NCI-H128 (cell line): ENCODE measurements at regions not wholly inside any gene's neighbourhood (a gene's known extent, or its start where the extent isn't known, plus 50 kb on each side); places are given as distances from the start of the nearest gene placed in this dataset.
"Not testable (repeated sequence)": the region's sequence is repeated elsewhere in the genome, so short reads cannot be mapped to it uniquely, and the experiment has no call there.

Experiments used
- DNase-seq: peaks from one replicate; lab custom pipeline; 2025; ENCODE audit not compliant: unreplicated experiment; lab: John Stamatoyannopoulos, UW

GRCh38 chr14:40308240-40308639 is 876.0 kb upstream of the FBXO33 start:
- no peak for DNase-seq

- no peak for DNase-seq
Observed at GRCh38 chr14:40296821-40297220, 864.6 kb upstream of the FBXO33 start.

GRCh38 chr14:40292664-40293063 is 860.4 kb upstream of the FBXO33 start:
- DNase-seq: no peak

- no peak for DNase-seq
Observed at GRCh38 chr14:40282196-40282595, 850.0 kb upstream of the FBXO33 start.

- no peak for DNase-seq
Observed at GRCh38 chr14:40280652-40281051, 848.4 kb upstream of the FBXO33 start.

DNA sequence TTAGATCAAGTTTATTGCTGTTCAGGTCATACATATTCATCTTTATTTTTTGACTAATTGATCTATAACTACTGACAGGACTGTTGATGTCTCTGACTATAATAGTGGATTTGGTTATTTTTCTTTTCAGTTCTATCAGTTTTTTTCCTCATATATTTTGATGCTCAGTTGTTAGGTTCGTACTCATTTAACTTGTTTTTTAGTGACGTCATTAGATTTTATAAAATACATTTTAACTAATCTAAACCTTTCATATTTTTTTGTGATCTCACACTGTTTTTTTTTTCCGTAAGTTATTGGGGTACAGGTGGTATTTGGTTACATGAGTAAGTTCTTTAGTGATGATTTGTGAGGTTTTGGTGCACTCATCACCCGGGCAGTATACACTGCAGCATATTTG is 841.2 kb upstream of the FBXO33 start:
- no peak for DNase-seq

GRCh38 chr14:40271480-40271879 is 839.2 kb upstream of the FBXO33 start:
- no peak for DNase-seq

- no peak for DNase-seq
Observed at GRCh38 chr14:40269436-40269835, 837.2 kb upstream of the FBXO33 start.

DNA sequence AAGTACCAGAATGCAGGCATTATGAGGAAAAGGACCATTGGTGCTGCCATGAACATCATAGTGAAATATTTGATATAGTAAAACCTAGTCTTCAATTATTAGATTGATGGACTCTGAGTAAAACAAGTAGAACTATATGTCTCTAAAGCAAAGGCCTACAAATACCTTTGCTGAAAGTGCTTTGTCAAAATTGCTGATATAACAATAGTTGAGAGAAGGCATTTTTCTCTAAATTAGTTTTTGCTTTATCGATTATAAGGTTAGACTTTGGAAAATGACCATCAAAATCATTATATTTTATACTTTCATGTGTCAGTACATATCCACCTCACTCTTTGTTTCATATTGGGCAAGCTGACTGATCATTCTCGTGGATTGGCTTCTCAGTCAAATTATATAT is 836.0 kb upstream of the FBXO33 start:
- no peak for DNase-seq

DNA sequence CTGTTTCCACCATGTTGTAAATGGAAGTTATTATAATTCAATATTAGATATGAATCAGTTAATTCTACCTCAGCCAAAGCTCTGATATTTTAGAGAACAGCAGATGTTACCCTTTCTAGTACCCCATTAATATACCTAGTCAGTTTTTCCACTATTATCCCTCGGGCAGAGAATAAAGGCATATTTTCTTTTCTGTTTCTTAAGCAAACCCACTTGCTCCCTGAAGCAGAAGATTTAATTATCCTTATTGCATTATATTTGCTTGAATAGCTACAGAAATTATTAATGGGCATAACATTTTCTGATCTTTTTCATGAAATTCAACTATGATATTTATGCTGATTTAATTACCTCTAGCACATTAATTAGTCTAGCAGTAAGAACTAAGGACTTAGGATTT is 832.9 kb upstream of the FBXO33 start:
- no peak for DNase-seq

GRCh38 chr14:40252817-40253447 is 820.7 kb upstream of the FBXO33 start:
- no peak for DNase-seq

- DNase-seq: no peak
Observed at GRCh38 chr14:40248671-40249070, 816.4 kb upstream of the FBXO33 start.

DNA sequence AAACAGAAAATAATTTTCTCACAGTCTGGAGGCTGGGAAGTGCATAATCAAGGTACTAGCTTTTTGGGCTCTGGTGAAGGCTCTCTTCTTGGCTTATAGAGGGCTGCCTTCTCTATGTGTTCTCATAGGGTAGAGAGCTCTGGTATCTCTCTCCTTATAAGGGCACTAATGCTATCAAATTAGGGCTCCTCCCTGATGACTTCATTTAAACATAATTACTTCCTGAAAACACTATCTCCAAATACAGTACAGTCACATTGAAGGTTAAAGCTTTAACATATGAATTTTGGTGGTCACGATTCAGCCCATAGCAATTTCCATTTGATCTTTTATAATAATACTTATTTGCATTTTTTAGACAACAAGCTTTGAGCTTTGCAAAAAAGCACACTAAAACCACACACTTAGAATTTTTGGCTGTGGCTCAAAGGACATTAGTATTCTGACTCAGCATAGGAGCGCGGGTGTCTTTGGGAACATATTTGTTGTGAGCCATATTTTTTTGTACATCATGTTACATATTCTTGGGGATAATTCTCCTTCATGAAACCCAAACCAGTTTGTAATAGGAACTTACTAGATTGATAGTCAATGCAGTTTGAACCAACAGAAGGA is 808.1 kb upstream of the FBXO33 start:
- no peak for DNase-seq

DNA sequence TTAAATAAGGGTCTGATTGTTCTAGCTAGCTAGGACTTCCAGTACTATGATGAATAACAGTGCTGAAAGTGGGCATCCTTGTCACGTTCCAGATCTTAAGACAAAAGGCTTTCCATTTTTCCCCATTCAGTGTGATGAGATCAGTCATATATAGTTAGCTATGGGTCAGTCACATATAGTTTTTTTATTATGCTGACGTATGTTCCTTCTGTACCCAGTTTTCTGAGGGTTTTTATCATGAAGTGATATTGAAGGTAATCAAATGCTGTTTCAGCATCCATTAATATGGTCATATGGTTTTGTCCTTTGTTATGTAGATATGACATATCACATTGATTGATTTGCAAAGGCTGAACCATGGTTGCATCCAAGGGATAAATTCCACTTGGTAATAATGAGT is 800.1 kb upstream of the FBXO33 start:
- no peak for DNase-seq

DNA sequence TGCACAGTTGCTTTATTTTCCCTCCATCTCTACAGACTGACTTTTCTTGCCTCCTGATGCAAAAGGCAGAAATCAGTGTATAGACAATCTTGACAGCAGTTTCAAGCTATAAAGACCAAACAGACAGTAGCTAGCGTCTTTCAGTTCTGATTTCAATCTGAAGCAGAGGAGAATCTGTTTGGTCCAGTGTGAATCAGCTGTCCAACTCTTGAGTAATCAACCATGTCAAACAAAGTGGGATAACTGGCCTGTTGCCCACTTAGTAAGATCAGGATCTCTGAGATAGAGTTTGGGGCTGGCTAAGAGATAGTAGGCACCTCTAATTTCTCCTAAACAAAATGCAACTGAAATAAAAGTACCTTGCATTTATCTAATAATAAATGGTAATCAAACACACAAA is 797.4 kb upstream of the FBXO33 start:
- DNase-seq: no peak

DNA sequence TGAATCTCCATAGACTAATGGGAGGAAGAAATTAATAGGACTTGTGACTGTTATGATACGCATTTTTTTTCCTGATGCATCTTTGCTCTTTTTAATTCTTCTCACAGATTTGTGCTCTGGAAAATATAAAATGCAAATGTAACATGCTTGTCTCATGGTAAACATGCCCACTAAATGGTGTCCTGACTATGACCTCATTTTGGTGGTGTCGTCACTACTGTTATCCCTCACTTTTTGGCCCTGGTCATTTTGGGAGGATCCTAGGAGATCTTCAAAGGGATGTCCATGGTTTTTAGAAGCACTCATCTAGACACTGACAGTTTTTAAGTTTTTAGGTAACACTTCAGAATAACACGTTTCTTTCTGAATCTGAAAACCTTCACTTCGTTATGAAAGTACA is 790.8 kb upstream of the FBXO33 start:
- no peak for DNase-seq

GRCh38 chr14:40221428-40221827 is 789.2 kb upstream of the FBXO33 start:
- no peak for DNase-seq

- no peak for DNase-seq
Observed at GRCh38 chr14:40219032-40219431, 786.8 kb upstream of the FBXO33 start.

DNA sequence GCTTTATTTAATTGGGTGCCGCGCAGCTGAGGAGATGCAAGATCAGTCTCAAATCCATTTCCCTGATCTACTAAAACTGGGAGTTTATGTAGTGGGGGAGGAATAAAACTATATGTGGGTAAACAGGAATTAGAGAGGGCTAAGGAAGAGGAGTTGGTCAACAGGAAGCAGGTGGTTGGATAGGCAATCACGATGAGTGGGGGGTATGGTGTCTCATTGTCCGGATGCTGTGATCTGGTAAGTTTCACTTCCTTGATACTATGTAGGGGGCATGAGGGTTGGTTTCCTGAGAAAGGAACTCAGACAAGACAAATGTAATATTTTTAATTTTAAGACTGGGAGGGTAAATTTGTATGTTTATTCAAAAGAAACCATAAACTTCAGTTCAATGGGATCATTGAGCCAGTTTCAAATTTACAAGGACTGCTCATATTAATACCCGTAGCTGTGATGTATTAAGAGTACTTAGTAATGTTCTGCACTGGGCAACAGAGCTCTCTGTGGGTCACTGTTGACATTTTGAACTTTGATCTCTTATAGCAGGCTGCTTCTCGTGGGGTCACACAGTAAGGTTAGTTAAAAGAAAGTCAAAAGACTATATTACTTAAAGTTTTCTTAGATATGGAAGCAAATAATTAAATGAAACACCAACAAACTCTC is 786.2 kb upstream of the FBXO33 start:
- DNase-seq: no peak

DNA sequence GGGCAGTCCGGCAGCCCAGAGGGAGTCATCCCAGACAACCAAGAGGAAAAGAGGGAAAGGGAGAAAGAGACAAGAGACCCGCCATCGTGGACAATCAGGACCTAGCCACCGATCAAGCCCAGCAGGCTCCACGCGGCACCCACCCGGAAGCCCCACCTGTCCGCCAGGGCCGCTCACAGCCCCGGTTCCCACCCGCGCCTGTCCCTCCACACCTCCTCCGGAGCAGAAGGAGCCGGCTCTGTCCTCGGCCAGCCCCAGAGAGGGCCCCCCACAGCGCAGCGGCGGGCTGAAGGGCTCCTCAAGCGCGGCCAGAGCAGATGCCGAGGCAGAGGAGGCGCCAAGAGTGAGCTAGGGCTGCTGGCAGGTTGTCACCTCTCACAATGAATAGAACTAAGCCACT is 784.7 kb upstream of the FBXO33 start:
- no peak for DNase-seq

DNA sequence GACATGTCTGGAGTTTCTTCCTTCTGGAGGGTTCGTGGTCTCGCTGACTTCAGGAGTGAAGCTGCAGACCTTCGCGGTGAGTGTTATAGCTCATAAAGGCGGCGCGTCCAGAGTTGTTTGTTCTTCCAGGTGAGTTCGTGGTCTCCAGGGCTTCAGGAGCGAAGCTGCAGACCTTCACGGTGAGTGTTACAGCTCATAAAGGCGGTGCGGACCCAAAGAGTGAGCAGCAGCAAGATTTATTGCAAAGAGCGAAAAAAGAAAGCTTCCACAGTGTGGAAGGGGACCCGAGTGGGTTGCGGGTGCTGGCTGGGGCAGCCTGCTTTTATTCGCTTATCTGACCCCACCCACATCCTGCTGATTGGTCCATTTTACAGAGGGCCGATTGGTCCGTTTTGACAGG is 784.2 kb upstream of the FBXO33 start:
- DNase-seq: not testable (repeated sequence)

DNA sequence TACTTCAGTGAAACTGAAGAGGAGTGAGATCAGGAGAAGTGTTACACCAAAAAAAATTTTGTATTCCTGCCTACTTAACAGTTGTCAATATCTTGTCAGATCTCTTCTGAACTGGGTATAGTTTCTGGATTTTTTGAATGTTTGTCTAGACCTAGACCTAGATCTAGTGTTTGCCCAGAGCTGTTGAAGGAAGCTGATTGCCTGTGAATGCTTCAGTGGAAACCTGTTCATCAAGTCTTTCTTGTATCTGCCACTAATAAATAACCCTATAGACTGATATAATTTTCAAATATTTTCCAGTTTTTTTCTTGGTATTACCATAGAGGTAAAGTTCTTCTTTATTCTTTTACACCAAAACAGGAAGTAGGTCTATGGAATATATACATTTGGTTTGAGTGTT is 781.5 kb upstream of the FBXO33 start:
- DNase-seq: no peak
